K562 (cell line): ENCODE measurements at regions not wholly inside any gene's neighbourhood (a gene's known extent, or its start where the extent isn't known, plus 50 kb on each side); places are given as distances from the start of the nearest gene placed in this dataset.

Source experiments
- ATAC-seq: fragments of 200-7000 bp; cut with Tn5 transposase; 3 replicates; pipeline ENCODE4 v1.9.1; 2020; ENCODE audit warnings: moderate library complexity
- BruUV-seq: library from RNA; stranded (reverse); fragments of 400-500 nt; replicated peaks from 2 replicates; lab custom pipeline; 2021; lab: Mats Ljungman, UMichigan
- CTCF ChIA-PET: fragments of 300-600 bp; formaldehyde crosslinking; extraction: SDS; loops from one replicate; lab custom pipeline; 2021; ENCODE audit warnings: low intra/inter-chr PET ratio; lab: Yijun Ruan, JAX
- POLR2A ChIA-PET: fragments of 300-600, 350-650 bp; sonication (Branson Sonifier 250); formaldehyde crosslinking; extraction: SDS; loops from one replicate; lab custom pipeline; 2021; ENCODE audit warnings: antibody characterized with exemption, inconsistent platforms; lab: Yijun Ruan, JAX
- DNase-seq, 4 experiments: peaks; one replicate each; pipeline versions ENCODE4 v3.0.0 to v3.0.0-alpha.2; 2011 to 2018; ENCODE audit warnings: low spot score in 3 of 4, mixed read lengths in 3 of 4; ENCODE audit errors: extremely low read depth in 1 of 4
- FAIRE-seq: peaks from 2 replicates; lab custom pipeline; 2011; peaks lifted over from hg19 to GRCh38; lab: Jason Lieb, UNC
- H2AFZ ChIP-seq: 2 replicates; pipeline ENCODE4 v1.6.0; 2011; ENCODE audit warnings: low read depth, low read length, control low read depth, inconsistent platforms
- H3K27ac ChIP-seq: fragments of 200-600 bp; 3 replicates; pipeline ENCODE4 v1.8.0; 2011; ENCODE audit warnings: low read depth, mild to moderate bottlenecking, control low read depth, inconsistent platforms, low read length, moderate library complexity, mixed read lengths; ENCODE audit errors: extremely low read depth
- H3K27me3 ChIP-seq, 2 experiments: fragments of 300-600 bp in 1 of 2; 2 replicates in 1 of 2; 3 replicates in 1 of 2; pipeline versions ENCODE4 v1.6.0 to v1.8.0; 2011; ENCODE audit warnings: inconsistent platforms in 2 of 2, low read length in 2 of 2, mild to moderate bottlenecking in 1 of 2, mixed read lengths in 1 of 2, moderate library complexity in 1 of 2; ENCODE audit not compliant: control insufficient read depth in 2 of 2, insufficient read depth in 2 of 2
- H3K36me3 ChIP-seq: fragments of 300-600 bp; 3 replicates; pipeline ENCODE4 v1.8.0; 2011; ENCODE audit warnings: mild to moderate bottlenecking, low read length, inconsistent platforms; ENCODE audit not compliant: control insufficient read depth, insufficient read depth
- H3K4me1 ChIP-seq, 2 experiments: fragments of 200-600 bp in 1 of 2; replicated peaks in 1 of 2; 2 replicates in 1 of 2; 3 replicates in 1 of 2; pipeline versions ENCODE4 v1.5.1 to v1.8.0; 2011; ENCODE audit warnings: inconsistent platforms in 2 of 2, low read length in 2 of 2, mild to moderate bottlenecking in 1 of 2, mixed read lengths in 1 of 2, moderate library complexity in 1 of 2; ENCODE audit not compliant: control insufficient read depth in 2 of 2, insufficient read depth in 2 of 2
- H3K4me2 ChIP-seq: 2 replicates; pipeline ENCODE4 v1.6.1; 2011; ENCODE audit warnings: low read length, control low read depth, inconsistent platforms, mixed read lengths; ENCODE audit not compliant: insufficient read depth
- H3K4me3 ChIP-seq: fragments of 200-600 bp; sonication (generic), shearing (Covaris generic); 2 replicates; pipeline ENCODE4 v1.5.1; 2016; ENCODE audit warnings: control low read depth, inconsistent platforms
- H3K79me2 ChIP-seq: fragments of 200-600 bp; 3 replicates; pipeline ENCODE4 v1.8.0; 2011; ENCODE audit warnings: low read length, inconsistent platforms; ENCODE audit not compliant: control insufficient read depth, insufficient read depth
- H3K9ac ChIP-seq, 2 experiments: 2 replicates each; pipeline versions ENCODE4 v1.6.0 to v1.6.1; 2011; ENCODE audit warnings: low read depth in 2 of 2, low read length in 2 of 2, control low read depth in 1 of 2, inconsistent platforms in 1 of 2, mild to moderate bottlenecking in 1 of 2, mixed read lengths in 1 of 2; ENCODE audit not compliant: insufficient read depth in 1 of 2
- H3K9me1 ChIP-seq: one replicate; pipeline ENCODE4 v1.6.0; 2011; ENCODE audit warnings: inconsistent platforms, mild to moderate bottlenecking, low read length, moderate library complexity; ENCODE audit not compliant: control insufficient read depth, insufficient read depth
- H3K9me3 ChIP-seq: replicated peaks from 2 replicates; pipeline ENCODE4 v1.5.1; 2011; ENCODE audit warnings: low read depth, low read length, inconsistent platforms; ENCODE audit not compliant: control insufficient read depth, insufficient read depth
- H4K20me1 ChIP-seq: replicated peaks from 2 replicates; pipeline ENCODE4 v1.6.1; 2011; ENCODE audit warnings: low read length, inconsistent platforms, mixed read lengths; ENCODE audit not compliant: control insufficient read depth, insufficient read depth
- BRF1 ChIP-seq: IDR thresholded peaks from 3 replicates; pipeline ENCODE4 v1.6.1; 2011; ENCODE audit warnings: borderline replicate concordance, mild to moderate bottlenecking; ENCODE audit not compliant: insufficient read length; ENCODE audit errors: extremely low read depth
- NEUROD1 ChIP-seq: fragments of 150-350 bp; IDR thresholded peaks from 2 replicates; pipeline ENCODE4 v1.6.1; 2014; ENCODE audit warnings: borderline replicate concordance, low read length, low read depth; ENCODE audit not compliant: partially characterized antibody
- POLR2AphosphoS2 ChIP-seq: IDR thresholded peaks from 2 replicates; pipeline ENCODE4 v1.6.1; 2012; ENCODE audit warnings: low read length, improper control_type of control experiment
- SNRNP70 ChIP-seq: fragments of 200-400 bp; formaldehyde crosslinking; optimal IDR thresholded peaks from 2 replicates; pipeline ENCODE3; 2017; ENCODE audit warnings: low read depth, low read length
- SREBF2 ChIP-seq: sonication (generic); formaldehyde crosslinking; IDR thresholded peaks from 2 replicates; pipeline ENCODE4 v1.4.0; 2020; ENCODE audit warnings: mild to moderate bottlenecking, missing genetic modification reagents
- TBP ChIP-seq: optimal IDR thresholded peaks from 2 replicates; pipeline ENCODE3; 2011; ENCODE audit warnings: low read depth, low read length, improper control_type of control experiment
- TGIF2 ChIP-seq: sonication (generic); formaldehyde crosslinking; IDR thresholded peaks from 2 replicates; pipeline ENCODE4 v1.8.1; 2022; ENCODE audit warnings: mild to moderate bottlenecking, missing genetic modification reagents, moderate library complexity
- ZFPM2 ChIP-seq: fragments of 250-450 bp; sonication (Bioruptor Pico); IDR thresholded peaks from 2 replicates; pipeline ENCODE4 v1.5.1; 2022; ENCODE audit warnings: mild to moderate bottlenecking
- ZNF23 ChIP-seq: fragments of 250-450 bp; sonication (Bioruptor Pico); IDR thresholded peaks from 2 replicates; pipeline ENCODE4 v1.4.0; 2020; ENCODE audit warnings: mild to moderate bottlenecking
- ZNF263 ChIP-seq: sonication (generic); formaldehyde crosslinking; IDR thresholded peaks from 2 replicates; pipeline ENCODE4 v1.8.0; 2022; ENCODE audit warnings: mild to moderate bottlenecking, missing genetic modification reagents, borderline replicate concordance
- ZZZ3 ChIP-seq: fragments of 450-650 bp; IDR thresholded peaks from 2 replicates; pipeline ENCODE4 v1.6.1; 2016; ENCODE audit warnings: antibody characterized with exemption, mild to moderate bottlenecking, moderate library complexity
- WGBS: fragments of 100-300 bp; shearing (Covaris generic); methylation state at CpG from one replicate; pipeline ENCODE4 v1.1.6; 2016; ENCODE audit warnings: low coverage, mixed read lengths; ENCODE audit not compliant: insufficient coverage; ENCODE audit errors: missing lambda C conversion rate; 5-methylcytosine and 5-hydroxymethylcytosine counted together
- in situ Hi-C: fragments of 300-500 bp; cut with MboI; formaldehyde crosslinking; loops from 4 replicates; pipeline ENCODE4 v1.15.0; 2018; ENCODE audit warnings: inconsistent platforms, mixed read lengths
- intact Hi-C: fragments of 100-400 bp; cut with micrococcal nuclease; formaldehyde crosslinking; loops from 2 replicates; pipeline ENCODE4 v1.14.2; 2022
- TF ChIP-seq, protein P1 (sequence below): fragments of 150-350 bp; conservative IDR thresholded peaks from 2 replicates; pipeline ENCODE4 v1.6.1; 2014; ENCODE audit warnings: low read length
- TF ChIP-seq, protein P2 (sequence below): fragments of 450-650 bp; conservative IDR thresholded peaks from 2 replicates; pipeline ENCODE4 v1.6.1; 2016; ENCODE audit warnings: missing genetic modification characterization, low read depth, mild to moderate bottlenecking, control low read depth, missing compliant biosample characterization
- TF ChIP-seq, protein P3 (sequence below): fragments of 250-450 bp; sonication (Bioruptor Pico); IDR thresholded peaks from 2 replicates; pipeline ENCODE4 v1.4.0; 2020; ENCODE audit warnings: borderline replicate concordance
- TF ChIP-seq, protein P4 (sequence below): fragments of 450-650 bp; IDR thresholded peaks from 2 replicates; pipeline ENCODE4 v1.6.1; 2016; ENCODE audit warnings: low read depth, mild to moderate bottlenecking, moderate library complexity

DNA sequence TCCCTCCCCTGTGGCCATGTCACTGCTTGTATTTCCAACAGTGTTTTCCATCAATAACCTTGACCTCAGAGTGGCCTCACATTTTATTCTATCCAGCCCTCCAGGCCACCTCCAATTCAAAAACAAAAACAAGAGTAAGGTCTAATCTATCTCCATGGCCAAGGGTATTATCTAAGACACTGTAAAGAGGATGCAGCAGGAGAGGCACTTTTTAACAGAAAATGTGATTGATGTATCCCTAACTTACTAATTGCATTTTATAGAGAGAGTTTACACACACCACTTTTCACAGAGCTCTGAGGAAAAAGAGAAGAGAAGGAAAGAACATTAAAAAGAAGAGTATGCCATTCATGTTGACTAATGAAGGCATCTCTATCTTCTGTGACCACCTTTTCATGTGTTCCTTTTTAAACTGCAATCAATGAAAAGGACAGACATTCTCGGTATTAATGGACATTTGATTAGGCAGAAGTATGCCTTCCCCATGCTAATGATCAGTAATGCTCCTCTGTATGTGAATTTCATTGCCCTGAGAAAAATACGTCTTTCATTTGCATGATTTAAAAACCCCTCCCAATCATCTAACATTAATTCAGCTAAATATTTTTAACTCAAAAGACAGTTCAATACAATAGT is 653.3 kb upstream of the POU3F3 start (continued):
- TF ChIP-seq, protein P1, sequence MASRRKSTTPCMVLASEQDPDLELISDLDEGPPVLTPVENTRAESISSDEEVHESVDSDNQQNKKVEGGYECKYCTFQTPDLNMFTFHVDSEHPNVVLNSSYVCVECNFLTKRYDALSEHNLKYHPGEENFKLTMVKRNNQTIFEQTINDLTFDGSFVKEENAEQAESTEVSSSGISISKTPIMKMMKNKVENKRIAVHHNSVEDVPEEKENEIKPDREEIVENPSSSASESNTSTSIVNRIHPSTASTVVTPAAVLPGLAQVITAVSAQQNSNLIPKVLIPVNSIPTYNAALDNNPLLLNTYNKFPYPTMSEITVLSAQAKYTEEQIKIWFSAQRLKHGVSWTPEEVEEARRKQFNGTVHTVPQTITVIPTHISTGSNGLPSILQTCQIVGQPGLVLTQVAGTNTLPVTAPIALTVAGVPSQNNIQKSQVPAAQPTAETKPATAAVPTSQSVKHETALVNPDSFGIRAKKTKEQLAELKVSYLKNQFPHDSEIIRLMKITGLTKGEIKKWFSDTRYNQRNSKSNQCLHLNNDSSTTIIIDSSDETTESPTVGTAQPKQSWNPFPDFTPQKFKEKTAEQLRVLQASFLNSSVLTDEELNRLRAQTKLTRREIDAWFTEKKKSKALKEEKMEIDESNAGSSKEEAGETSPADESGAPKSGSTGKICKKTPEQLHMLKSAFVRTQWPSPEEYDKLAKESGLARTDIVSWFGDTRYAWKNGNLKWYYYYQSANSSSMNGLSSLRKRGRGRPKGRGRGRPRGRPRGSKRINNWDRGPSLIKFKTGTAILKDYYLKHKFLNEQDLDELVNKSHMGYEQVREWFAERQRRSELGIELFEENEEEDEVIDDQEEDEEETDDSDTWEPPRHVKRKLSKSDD: no peak

DNA sequence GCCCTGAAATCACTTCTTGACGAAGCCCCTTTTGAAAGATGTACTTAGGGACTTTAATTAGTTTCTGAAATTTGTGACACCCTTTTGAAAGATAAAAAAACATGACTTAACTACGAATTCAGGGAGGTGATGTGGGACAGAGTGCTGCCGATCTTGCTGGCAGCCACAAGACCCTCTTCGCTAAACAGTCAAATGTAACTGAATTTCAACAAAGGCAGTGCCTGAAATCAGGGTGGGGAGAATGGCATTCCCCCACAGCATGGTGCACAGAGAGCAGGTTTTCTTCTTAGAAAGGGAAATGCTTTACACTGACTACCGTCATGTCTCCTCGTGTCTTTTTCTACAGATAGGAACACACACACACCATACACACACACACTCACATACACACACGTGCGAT is 640.2 kb upstream of the POU3F3 start:
- Histone ChIP-seq H3K9me3 (0 out of 2 replicates have a peak, but pooled peaks cover 3% of the 10 kb centered on the region), H2AFZ (no peak overlapping the region), H3K27me3 (no peaks in the 10 kb centered on the region), H3K4me1 (no peaks in the 10 kb centered on the region), H4K20me1 (no peaks in the 10 kb centered on the region), H3K9ac (no peak overlapping the region), H3K4me2 (no peak overlapping the region), H3K27ac (no peak overlapping the region), H3K4me3 (no peak overlapping the region), H3K79me2 (no peaks in the 10 kb centered on the region), H3K9me1 (no peaks in the 10 kb centered on the region), H3K36me3 (no peaks in the 10 kb centered on the region)
- FAIRE-seq (no peak), ATAC-seq (no peak), DNase-seq (no peak)
- intact Hi-C loops (no loop called here), in situ Hi-C loops (no loop called here)
- ChIA-PET POLR2A (no interaction called here), CTCF (no interaction called here)
- no TSS peak for BruUV-seq
- 0% methylated on average over 8 of the region's 8 CpGs for WGBS
- TF ChIP-seq SREBF2 (CRISPR knock-in tag) (no peak), TGIF2 (CRISPR knock-in tag) (no peak), ZZZ3 (no peak), NEUROD1 (no peak), SNRNP70 (no peak), BRF1 (no peak), ZFPM2 (CRISPR knock-in tag) (no peak), ZNF263 (CRISPR knock-in tag) (no peak), POLR2AphosphoS2 (no peak), TBP (no peak), ZNF23 (CRISPR knock-in tag) (no peak)
- TF ChIP-seq, protein P2, sequence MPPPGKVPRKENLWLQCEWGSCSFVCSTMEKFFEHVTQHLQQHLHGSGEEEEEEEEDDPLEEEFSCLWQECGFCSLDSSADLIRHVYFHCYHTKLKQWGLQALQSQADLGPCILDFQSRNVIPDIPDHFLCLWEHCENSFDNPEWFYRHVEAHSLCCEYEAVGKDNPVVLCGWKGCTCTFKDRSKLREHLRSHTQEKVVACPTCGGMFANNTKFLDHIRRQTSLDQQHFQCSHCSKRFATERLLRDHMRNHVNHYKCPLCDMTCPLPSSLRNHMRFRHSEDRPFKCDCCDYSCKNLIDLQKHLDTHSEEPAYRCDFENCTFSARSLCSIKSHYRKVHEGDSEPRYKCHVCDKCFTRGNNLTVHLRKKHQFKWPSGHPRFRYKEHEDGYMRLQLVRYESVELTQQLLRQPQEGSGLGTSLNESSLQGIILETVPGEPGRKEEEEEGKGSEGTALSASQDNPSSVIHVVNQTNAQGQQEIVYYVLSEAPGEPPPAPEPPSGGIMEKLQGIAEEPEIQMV (tag): no peak
- TF ChIP-seq, protein P3, sequence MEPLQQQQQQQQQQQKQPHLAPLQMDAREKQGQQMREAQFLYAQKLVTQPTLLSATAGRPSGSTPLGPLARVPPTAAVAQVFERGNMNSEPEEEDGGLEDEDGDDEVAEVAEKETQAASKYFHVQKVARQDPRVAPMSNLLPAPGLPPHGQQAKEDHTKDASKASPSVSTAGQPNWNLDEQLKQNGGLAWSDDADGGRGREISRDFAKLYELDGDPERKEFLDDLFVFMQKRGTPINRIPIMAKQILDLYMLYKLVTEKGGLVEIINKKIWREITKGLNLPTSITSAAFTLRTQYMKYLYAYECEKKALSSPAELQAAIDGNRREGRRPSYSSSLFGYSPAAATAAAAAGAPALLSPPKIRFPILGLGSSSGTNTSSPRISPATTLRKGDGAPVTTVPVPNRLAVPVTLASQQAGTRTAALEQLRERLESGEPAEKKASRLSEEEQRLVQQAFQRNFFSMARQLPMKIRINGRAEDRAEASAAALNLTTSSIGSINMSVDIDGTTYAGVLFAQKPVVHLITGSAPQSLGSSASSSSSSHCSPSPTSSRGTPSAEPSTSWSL (CRISPR knock-in tag): no peak
- TF ChIP-seq, protein P4, sequence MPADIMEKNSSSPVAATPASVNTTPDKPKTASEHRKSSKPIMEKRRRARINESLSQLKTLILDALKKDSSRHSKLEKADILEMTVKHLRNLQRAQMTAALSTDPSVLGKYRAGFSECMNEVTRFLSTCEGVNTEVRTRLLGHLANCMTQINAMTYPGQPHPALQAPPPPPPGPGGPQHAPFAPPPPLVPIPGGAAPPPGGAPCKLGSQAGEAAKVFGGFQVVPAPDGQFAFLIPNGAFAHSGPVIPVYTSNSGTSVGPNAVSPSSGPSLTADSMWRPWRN: no peak
